AG04450 (cell line): ENCODE measurements at regions not wholly inside any gene's neighbourhood (a gene's known extent, or its start where the extent isn't known, plus 50 kb on each side); places are given as distances from the start of the nearest gene placed in this dataset.

Experiments
- CTCF ChIA-PET: fragments of 300-600, 350-600 bp; formaldehyde crosslinking; extraction: SDS; loops from one replicate; lab custom pipeline; 2022; ENCODE audit warnings: antibody characterized with exemption, inconsistent platforms; lab: Charles Lee
- POLR2A ChIA-PET: fragments of 350-600 bp; formaldehyde crosslinking; extraction: SDS; loops from one replicate; lab custom pipeline; 2021; ENCODE audit warnings: antibody characterized with exemption, inconsistent platforms; lab: Yijun Ruan, JAX
- DNase-seq: peaks from one replicate; pipeline ENCODE4 v3.0.0-alpha.2; 2011; ENCODE audit warnings: low read depth, low spot score
- H3K27ac ChIP-seq: one replicate; pipeline ENCODE4 v1.5.1; 2012; ENCODE audit warnings: low read depth, low read length, control low read depth
- H3K27me3 ChIP-seq: one replicate; pipeline ENCODE4 v1.6.0; 2012; ENCODE audit warnings: low read length; ENCODE audit not compliant: control insufficient read depth, insufficient read depth
- H3K4me3 ChIP-seq: 2 replicates; pipeline ENCODE4 v1.5.1; 2011; ENCODE audit warnings: mild to moderate bottlenecking, low read depth, low read length, control low read depth
- H3K9me3 ChIP-seq: 2 replicates; pipeline ENCODE4 v1.5.1; 2012; ENCODE audit warnings: low read length; ENCODE audit not compliant: control insufficient read depth, insufficient read depth
- TF ChIP-seq, protein P1 (sequence below): IDR thresholded peaks from 2 replicates; pipeline ENCODE4 v1.5.1; 2011; ENCODE audit warnings: low read depth, low read length, control low read depth, inconsistent platforms

DNA sequence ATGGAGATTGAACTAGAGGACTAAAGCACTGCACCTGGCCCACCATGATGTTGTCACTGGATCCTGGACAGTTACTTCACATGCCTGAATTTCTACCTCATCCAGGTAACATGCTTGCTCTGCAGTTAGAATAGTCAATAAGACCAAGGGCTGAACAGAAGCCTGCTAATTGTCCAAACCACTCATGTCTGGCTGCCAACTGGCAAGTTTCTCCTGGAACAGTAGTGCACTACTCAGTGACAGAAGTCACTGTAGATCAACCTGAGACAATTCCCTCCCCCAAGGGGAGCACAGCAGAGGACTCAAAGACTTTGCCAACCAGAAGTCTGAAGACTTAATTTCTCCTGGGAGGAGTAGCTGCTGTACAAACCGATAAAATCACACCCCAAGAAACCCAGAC lies 454.6 kb upstream of the MARCKS start:
- Histone ChIP-seq H3K4me3 (no peak overlapping the region), H3K27ac (no peak overlapping the region), H3K27me3 (no peaks in the 10 kb centered on the region), H3K9me3 (no peaks in the 10 kb centered on the region)
- ChIA-PET CTCF (no interaction called here), POLR2A (no interaction called here)
- DNase-seq, result no peak
- TF ChIP-seq, protein P1, sequence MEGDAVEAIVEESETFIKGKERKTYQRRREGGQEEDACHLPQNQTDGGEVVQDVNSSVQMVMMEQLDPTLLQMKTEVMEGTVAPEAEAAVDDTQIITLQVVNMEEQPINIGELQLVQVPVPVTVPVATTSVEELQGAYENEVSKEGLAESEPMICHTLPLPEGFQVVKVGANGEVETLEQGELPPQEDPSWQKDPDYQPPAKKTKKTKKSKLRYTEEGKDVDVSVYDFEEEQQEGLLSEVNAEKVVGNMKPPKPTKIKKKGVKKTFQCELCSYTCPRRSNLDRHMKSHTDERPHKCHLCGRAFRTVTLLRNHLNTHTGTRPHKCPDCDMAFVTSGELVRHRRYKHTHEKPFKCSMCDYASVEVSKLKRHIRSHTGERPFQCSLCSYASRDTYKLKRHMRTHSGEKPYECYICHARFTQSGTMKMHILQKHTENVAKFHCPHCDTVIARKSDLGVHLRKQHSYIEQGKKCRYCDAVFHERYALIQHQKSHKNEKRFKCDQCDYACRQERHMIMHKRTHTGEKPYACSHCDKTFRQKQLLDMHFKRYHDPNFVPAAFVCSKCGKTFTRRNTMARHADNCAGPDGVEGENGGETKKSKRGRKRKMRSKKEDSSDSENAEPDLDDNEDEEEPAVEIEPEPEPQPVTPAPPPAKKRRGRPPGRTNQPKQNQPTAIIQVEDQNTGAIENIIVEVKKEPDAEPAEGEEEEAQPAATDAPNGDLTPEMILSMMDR, result no peak

DNA sequence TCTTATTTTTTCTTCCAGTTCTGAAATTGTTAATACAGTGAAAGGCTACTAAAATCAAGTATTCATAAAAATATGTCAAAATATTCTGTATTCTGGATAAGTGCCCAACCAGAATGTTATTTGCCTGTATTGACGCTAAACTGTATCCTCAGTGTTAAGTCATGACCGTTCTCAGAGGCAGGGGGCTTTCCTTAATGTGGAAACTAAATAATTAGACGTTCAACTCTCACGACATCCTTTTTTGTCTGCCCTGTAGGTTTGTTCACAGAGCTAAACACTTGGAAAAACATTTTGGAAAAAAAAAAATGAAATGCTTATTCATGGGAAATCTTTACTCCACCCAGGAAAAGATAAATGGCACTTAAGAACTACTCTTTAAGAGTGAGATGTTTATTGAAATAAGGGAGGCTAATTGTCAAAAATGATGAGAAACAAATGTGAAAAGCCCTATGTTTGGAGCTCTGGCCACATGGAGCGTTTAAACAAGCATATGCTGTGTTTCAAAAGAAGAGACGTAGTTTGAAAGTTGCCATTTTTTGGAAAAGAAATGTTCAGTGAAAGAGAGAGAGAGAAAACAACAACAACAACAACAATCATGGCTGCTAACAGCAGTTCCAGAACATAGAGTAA lies 453.1 kb upstream of the MARCKS start:
- DNase-seq, result no peak
- Histone ChIP-seq H3K27me3 (no peaks in the 10 kb centered on the region), H3K9me3 (no peaks in the 10 kb centered on the region), H3K27ac (no peak overlapping the region), H3K4me3 (no peak overlapping the region)
- POLR2A ChIA-PET, result no interaction called here
- CTCF ChIA-PET, result no interaction called here
- TF ChIP-seq, protein P1, result no peak

DNA sequence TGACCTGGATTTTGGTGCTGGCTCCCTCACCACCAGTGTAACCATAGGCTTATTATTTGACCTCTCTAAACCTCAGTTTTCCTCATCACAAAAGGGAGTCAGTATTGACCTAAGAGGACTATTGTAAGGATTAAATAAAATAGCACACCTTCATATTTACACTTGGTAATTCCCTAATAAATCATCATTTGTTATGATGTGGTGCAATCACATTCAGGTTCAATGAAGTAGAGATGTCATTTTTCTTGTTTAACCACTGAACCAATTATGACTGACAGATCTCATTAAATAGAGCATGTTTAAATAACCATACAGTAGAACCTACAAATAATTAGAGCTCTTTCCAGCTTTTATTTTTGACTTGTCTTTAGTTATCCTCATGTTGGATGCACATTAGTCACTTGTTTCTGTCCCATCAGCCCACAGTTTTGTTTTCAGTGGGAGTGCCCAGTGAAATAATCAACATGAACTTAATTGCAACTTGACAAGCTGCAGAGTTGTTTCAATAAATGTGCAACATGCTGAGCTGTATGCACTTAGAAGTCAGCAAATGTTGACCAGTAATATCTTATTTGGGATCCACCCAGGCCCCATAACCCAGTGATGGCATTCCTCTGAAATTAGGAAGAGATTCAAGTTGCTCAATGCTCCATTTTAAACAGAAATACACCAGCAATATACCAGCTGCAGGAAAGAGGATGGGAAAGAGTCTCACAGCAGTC lies 451.7 kb upstream of the MARCKS start:
- no peak for DNase-seq
- Histone ChIP-seq H3K4me3 (no peak overlapping the region), H3K9me3 (no peaks in the 10 kb centered on the region), H3K27me3 (no peaks in the 10 kb centered on the region), H3K27ac (no peak overlapping the region)
- ChIA-PET POLR2A (no interaction called here), CTCF (interaction anchor here (0.8 kb wide), 1 partner anchor 9 kb away, joined by 3 read pairs; no protein-coding TSS in a partner anchor)
- TF ChIP-seq, protein P1, result no peak

DNA sequence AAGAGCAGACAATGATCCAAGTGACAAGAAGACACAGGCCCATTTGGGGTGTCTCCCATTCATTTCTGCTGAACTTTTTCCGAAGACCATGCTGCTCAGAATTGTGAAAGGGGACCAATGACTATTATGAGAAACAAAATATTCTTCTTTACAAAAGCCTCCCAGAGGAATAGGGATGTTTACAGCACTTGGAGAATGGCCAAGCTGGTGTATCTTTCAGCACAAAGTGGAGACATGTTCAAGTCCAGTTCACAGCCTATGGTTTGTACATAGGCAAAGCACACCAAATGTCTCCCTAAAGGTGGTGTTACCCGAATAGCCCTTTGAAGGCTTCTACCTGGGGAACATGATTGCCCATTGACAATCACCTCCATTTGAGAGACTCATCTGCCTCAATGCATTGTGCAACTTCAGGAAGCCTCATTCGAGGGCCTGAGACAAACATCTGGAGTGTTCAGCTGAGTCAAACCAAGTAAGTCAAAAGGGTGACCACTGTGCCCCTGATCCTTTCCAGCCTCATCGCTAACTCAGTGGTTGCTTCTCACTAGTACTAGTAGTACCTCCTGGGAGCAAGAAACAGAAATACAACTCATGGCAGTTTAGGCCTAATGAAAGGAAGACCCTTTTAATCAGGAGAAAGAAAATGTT lies 451.0 kb upstream of the MARCKS start:
- DNase-seq, result no peak
- TF ChIP-seq, protein P1, result no peak
- H3K27ac ChIP-seq, result no peak overlapping the region
- ChIA-PET POLR2A (no interaction called here), CTCF (interaction anchor here (0.8 kb wide), 1 partner anchor 8 kb away, joined by 3 read pairs; no protein-coding TSS in a partner anchor)
- no peak overlapping the region for H3K4me3 ChIP-seq
- no peaks in the 10 kb centered on the region for H3K27me3 ChIP-seq
- H3K9me3 ChIP-seq, result no peaks in the 10 kb centered on the region

DNA sequence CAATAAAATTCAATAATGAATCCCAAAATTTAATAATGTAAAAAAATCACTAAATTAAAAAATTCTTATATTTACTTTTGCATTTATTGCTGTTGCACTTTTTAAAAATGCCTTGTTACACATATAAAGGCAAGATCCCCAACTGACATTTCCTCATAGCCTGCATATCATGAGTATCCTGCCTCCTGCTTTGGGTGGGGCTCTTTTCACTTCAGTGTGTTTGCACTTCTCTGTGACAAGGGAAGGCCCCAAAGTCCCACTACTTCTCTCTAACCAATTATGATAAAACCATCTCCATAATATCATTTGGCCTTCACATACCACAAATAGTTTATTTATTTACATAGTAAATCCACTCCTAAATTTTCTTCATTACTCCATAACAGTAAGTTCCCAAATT lies 446.1 kb upstream of the MARCKS start:
- CTCF ChIA-PET, result interaction anchor here (1.1 kb wide), 1 partner anchor 448 kb away, joined by 5 read pairs; no protein-coding TSS in a partner anchor

More for the DNA sequence above, 446.1 kb upstream of the MARCKS start:
- Histone ChIP-seq H3K4me3 (no peak overlapping the region), H3K27ac (no peak overlapping the region), H3K9me3 (no peaks in the 10 kb centered on the region), H3K27me3 (no peaks in the 10 kb centered on the region)
- DNase-seq, result no peak
- POLR2A ChIA-PET, result no interaction called here
- TF ChIP-seq, protein P1, result no peak
